GM18907 (cell line): ENCODE measurements at regions not wholly inside any gene's neighbourhood (a gene's known extent, or its start where the extent isn't known, plus 50 kb on each side); places are given as distances from the start of the nearest gene placed in this dataset.

Source experiments
- ATAC-seq: cut with Tn5 transposase; IDR thresholded peaks from one replicate; pipeline ENCODE4 v1.9.1; 2021; ENCODE audit warnings: mild to moderate bottlenecking, moderate library complexity; ENCODE audit not compliant: unreplicated experiment

- ATAC-seq, result no peak
Observed at GRCh38 chr2:138104071-138104470, 139.8 kb downstream of the HNMT start.

- no peak for ATAC-seq
Observed at GRCh38 chr2:138105358-138105757, 141.1 kb downstream of the HNMT start.

- ATAC-seq, result no peak
Observed at GRCh38 chr2:138106606-138107005, 142.3 kb downstream of the HNMT start.

- ATAC-seq, result no peak
Observed at GRCh38 chr2:138107288-138107687, 143.0 kb downstream of the HNMT start.

- ATAC-seq, result no peak
Observed at GRCh38 chr2:138110453-138111083, 146.3 kb downstream of the HNMT start.

GRCh38 chr2:138112536-138112935 lies 148.3 kb downstream of the HNMT start:
- ATAC-seq, result no peak

GRCh38 chr2:138113871-138114525 lies 149.7 kb downstream of the HNMT start:
- ATAC-seq, result no peak

GRCh38 chr2:138115666-138116065 lies 151.4 kb downstream of the HNMT start:
- no peak for ATAC-seq

GRCh38 chr2:138116456-138116855 lies 152.2 kb downstream of the HNMT start:
- ATAC-seq, result no peak

GRCh38 chr2:138121666-138122661 lies 157.7 kb downstream of the HNMT start:
- no peak for ATAC-seq

- ATAC-seq, result no peak
Observed at GRCh38 chr2:138122891-138123290, 158.6 kb downstream of the HNMT start.

- ATAC-seq, result no peak
Observed at GRCh38 chr2:138123741-138124140, 159.5 kb downstream of the HNMT start.

- no peak for ATAC-seq
Observed at GRCh38 chr2:138124521-138124920, 160.2 kb downstream of the HNMT start.

GRCh38 chr2:138125306-138126288 lies 161.3 kb downstream of the HNMT start:
- no peak for ATAC-seq

- no peak for ATAC-seq
Observed at GRCh38 chr2:138132108-138132507, 167.8 kb downstream of the HNMT start.

GRCh38 chr2:138137949-138138348 lies 173.7 kb downstream of the HNMT start:
- no peak for ATAC-seq

- ATAC-seq, result no peak
Observed at GRCh38 chr2:138147796-138148195, 183.5 kb downstream of the HNMT start.

- ATAC-seq, result no peak
Observed at GRCh38 chr2:138155304-138155703, 191.0 kb downstream of the HNMT start.

GRCh38 chr2:138157372-138157771 lies 193.1 kb downstream of the HNMT start:
- no peak for ATAC-seq

GRCh38 chr2:138170485-138170884 lies 206.2 kb downstream of the HNMT start:
- ATAC-seq, result no peak
